ENCODE measurements at regions not wholly inside any gene's neighbourhood (a gene's known extent, or its start where the extent isn't known, plus 50 kb on each side); places are given as distances from the start of the nearest gene placed in this dataset.
"Not testable (repeated sequence)": the region's sequence is repeated elsewhere in the genome, so short reads cannot be mapped to it uniquely, and the experiment has no call there.

DNA sequence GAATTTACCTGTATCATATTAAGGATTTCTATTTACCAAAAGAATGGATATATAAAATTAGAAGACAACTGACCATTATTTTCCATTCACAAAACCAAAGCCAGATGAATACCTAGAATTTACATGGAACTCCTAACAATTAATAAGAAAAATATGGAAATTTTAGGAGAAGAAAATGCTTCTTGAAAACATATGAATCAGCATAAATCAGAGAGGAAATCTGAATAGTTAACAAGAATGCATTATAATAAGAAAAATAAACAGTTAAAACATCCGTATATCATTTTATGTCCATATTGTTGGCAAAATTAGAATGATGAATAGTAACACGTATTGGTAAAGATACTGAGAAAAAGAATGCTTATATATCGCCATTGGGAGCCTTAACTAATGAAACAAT lies 505.5 kb downstream of the NEBL start:
- Histone ChIP-seq H3K4me2 (no peak overlapping the region), H3K27ac (no peak overlapping the region), H3K9me3 (0 out of 2 replicates have a peak, but pooled peaks cover 4% of the 10 kb centered on the region), H3K4me1 (peaks cover 47% of the 10 kb centered on the region), H3K9ac (no peak overlapping the region), H3K4me3 (no peak overlapping the region), H3K27me3 (no peaks in the 10 kb centered on the region), H3K36me3 (no peaks in the 10 kb centered on the region), H4K20me1 (no peaks in the 10 kb centered on the region)
- TF ChIP-seq Cebpa-rat (IDR thresholded peaks at IDR 0.05) = no peak

DNA sequence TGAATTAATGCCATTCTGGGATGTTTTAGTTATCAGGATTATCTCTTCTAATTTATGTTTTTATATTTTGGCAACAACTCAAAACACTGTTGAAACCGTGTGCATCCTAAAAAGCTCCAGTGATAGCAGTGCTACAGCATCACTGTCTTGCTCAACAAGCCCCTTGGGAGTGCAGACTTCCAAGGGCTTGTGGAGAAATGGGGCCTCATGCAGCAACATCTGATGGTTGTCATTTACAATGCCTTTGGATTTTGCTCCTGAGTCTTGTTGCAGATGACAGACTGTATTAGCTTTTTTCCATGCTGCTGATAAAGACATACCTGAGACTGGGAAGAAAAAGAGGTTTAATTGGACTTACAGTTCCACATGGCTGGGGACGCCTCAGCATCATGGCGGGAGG lies 515.4 kb downstream of the NEBL start:
- Histone ChIP-seq H3K27ac (no peak overlapping the region), H3K9ac (no peak overlapping the region), H3K4me3 (no peak overlapping the region), H4K20me1 (no peaks in the 10 kb centered on the region), H3K36me3 (no peaks in the 10 kb centered on the region), H3K9me3 (peaks cover 21% of the 10 kb centered on the region), H3K4me1 (no peaks in the 10 kb centered on the region), H3K4me2 (no peak overlapping the region), H3K27me3 (no peaks in the 10 kb centered on the region)
- TF ChIP-seq Cebpa-rat (IDR thresholded peaks at IDR 0.05) = no peak

DNA sequence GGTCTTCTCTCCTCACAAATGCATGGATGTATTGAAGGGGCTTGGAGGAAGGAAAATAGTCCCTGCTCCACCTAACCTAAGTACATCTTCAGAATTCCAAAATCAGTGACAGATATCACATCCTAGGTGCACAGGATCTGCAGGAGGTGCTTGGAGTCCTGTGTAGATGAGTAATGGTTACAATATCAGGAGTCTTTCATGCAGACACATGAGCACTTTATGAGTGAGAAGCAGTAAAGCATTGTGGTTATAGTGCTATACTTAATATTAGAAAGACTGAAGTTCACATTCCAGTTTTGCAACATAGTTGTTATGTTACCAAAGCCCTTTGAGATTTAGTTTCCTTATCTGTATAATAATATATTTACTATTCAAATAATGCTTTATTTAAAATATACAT lies 516.7 kb downstream of the NEBL start:
- no peaks in the 10 kb centered on the region for H3K36me3 ChIP-seq
- TF ChIP-seq Cebpa-rat (IDR thresholded peaks at IDR 0.05) = no peak
- no peaks in the 10 kb centered on the region for H3K4me1 ChIP-seq
- H4K20me1 ChIP-seq = no peaks in the 10 kb centered on the region
- no peaks in the 10 kb centered on the region for H3K27me3 ChIP-seq
- H3K4me2 ChIP-seq = no peak overlapping the region
- H3K9ac ChIP-seq = no peak overlapping the region
- H3K9me3 ChIP-seq = peaks cover 21% of the 10 kb centered on the region
- no peak overlapping the region for H3K4me3 ChIP-seq
- H3K27ac ChIP-seq = no peak overlapping the region

DNA sequence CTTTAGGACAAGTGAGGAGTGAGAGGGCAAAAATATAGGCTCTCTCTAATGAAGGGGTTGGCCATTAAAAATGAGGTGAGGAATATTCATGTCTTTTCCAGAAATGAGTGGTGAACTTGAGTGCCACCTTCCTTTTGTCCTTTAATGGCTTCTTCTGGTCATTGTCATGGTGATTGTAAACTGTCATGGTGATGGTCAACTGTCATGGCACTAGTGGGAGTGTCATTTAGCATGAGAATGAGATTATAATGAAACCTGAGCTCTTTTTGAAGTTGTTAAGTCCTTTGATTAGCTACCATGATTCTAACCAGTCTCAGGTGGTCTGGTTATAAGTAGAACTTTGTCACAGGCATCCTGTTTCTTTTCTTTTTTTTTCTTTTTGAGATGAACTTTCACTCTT lies 524.4 kb downstream of the NEBL start:
- Histone ChIP-seq H3K9ac (no peak overlapping the region), H3K27ac (no peak overlapping the region), H3K4me1 (peaks cover 25% of the 10 kb centered on the region), H3K27me3 (no peaks in the 10 kb centered on the region), H3K9me3 (peaks cover 3% of the 10 kb centered on the region; the same call in 1 of the 2 replicates), H3K36me3 (no peaks in the 10 kb centered on the region), H3K4me3 (no peak overlapping the region), H3K4me2 (no peak overlapping the region), H4K20me1 (no peaks in the 10 kb centered on the region)
- TF ChIP-seq Cebpa-rat (IDR thresholded peaks at IDR 0.05) = no peak

DNA sequence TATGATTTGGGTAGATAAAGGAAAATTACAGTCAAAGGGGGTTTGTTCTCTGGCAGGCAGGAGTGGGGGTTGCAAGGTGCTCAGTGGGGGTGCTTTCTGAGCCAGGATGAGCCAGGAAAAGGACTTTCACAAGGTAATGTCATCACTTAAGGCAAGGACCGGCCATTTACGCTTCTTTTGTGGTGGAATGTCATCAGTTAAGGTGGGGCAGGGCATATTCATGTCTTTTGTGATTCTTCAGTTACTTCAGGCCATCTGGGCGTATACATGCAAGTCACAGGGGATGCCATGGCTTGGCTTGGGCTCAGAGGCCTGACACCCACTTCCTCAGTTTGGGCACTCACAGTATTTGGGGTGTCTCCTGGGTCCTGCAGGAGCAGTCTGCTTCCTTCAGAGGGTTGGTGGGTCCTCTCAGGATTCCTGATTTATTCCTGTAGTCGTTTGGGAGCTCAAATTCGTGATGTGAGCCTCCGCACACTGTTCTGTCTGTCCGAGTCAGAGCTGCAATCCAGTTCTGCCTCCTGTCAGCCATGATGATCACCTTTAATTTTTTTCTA lies 526.1 kb downstream of the NEBL start:
- not testable (repeated sequence) for H4K20me1 ChIP-seq, H3K36me3 ChIP-seq, H3K9ac ChIP-seq, H3K9me3 ChIP-seq, H3K4me3 ChIP-seq, H3K27me3 ChIP-seq, H3K27ac ChIP-seq
- Histone ChIP-seq H3K4me1 (peaks cover 30% of the 10 kb centered on the region), H3K4me2 (peak overlapping the region; percentile 34)

DNA sequence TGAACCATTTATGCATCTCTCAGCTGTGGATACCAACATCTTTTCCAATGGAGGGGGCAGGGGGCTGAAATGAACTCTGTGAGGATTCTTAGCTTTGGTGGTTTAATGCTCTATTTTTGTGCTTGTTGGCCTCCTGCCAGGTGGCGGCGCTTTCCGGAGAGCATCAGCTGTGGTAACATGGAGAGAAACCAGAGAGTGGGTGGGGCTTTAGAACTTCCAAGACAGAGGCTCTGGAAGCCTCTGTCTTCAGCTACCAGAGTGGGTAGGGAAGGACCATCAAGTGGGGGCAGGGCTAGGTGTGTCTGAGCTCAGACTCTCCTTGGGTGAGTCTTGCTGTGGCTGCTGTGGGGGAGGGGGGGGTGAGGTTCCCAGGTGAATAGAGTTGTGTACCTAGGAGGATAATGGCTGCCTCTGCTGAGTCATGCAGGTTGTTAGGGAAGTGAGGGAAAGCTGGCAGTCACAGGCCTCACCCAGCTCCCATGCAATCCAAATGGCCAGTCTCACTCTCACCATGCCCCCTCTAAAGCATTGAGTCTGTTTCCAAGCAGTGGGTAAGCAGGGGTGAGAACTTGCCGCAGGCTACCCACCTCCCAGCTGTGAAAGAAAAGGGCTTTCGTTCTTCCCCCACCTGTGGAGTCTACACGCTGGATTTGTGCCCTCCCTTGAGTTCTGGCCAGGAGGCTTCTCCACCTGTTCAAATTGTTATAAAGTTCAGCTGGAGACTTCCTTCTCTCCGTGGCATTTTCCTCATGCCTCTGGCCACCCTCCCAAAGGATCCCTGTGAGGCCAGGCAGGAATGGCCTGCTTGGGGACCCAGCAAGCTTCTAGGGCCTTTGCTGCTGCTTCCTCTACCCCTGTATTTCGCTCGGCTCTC lies 527.0 kb downstream of the NEBL start:
- Histone ChIP-seq H3K4me1 (peaks cover 30% of the 10 kb centered on the region), H3K36me3 (no peaks in the 10 kb centered on the region), H3K9me3 (peaks cover 3% of the 10 kb centered on the region; the same call in 1 of the 2 replicates), H3K9ac (no peak overlapping the region), H4K20me1 (no peaks in the 10 kb centered on the region), H3K27ac (peak overlapping the region; percentile 32; the same call in 1 of the 2 replicates), H3K27me3 (no peaks in the 10 kb centered on the region), H3K4me2 (peak overlapping the region; percentile 21), H3K4me3 (no peak overlapping the region)
- TF ChIP-seq Cebpa-rat (IDR thresholded peaks at IDR 0.05) = no peak

DNA sequence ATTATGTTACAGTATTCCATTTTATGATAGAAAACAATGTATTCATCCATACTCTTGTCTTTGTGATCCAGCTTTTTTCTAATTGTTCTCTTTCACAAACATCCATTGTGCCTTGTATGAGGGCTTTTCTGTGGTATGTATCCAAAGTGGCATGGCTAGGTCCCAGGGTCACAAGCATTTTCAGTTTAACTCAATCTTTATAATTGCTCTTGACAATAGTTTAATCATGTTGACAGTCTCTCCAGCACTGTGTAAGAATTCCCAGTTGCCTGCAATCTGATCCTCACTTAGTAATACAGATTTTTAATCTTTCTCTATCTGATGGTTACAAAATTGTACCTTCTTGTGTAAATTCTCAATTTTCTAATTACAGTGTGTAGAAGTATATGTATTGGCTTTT lies 533.4 kb downstream of the NEBL start:
- no peak overlapping the region for H3K27ac ChIP-seq
- H3K27me3 ChIP-seq = no peaks in the 10 kb centered on the region
- peaks cover 9% of the 10 kb centered on the region; the same call in 1 of the 2 replicates for H3K4me1 ChIP-seq
- H3K36me3 ChIP-seq = no peaks in the 10 kb centered on the region
- no peak overlapping the region for H3K4me3 ChIP-seq
- no peaks in the 10 kb centered on the region for H4K20me1 ChIP-seq
- TF ChIP-seq Cebpa-rat (IDR thresholded peaks at IDR 0.05) = no peak
- H3K9me3 ChIP-seq = peaks cover 8% of the 10 kb centered on the region; the same call in 1 of the 2 replicates
- H3K9ac ChIP-seq = no peak overlapping the region
- H3K4me2 ChIP-seq = no peak overlapping the region

DNA sequence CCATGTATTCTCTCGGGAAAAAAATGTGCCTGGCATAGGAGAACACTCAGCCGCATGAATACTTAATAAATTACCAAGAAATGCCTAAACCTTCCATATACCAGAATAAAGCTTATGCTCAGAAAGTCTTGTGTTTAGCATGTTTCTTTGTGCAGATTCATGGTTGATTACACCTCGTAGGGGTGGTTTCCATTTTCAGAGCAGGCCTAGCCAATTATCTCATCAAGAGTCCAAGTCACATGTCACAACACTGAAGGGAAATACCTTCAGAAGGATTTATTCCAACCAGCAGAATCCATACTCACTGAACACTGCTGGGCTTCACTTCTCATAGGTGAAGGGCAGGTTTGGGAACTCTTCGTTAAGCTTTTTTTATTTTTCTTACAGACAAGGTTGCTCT lies 539.7 kb downstream of the PLXDC2 start:
- no peaks in the 10 kb centered on the region for H4K20me1 ChIP-seq
- no peak overlapping the region for H3K4me3 ChIP-seq
- no peak overlapping the region for H3K27ac ChIP-seq
- H3K36me3 ChIP-seq = no peaks in the 10 kb centered on the region
- no peak overlapping the region for H3K9ac ChIP-seq
- no peaks in the 10 kb centered on the region for H3K9me3 ChIP-seq
- H3K27me3 ChIP-seq = no peaks in the 10 kb centered on the region
- no peak for TF ChIP-seq Cebpa-rat (IDR thresholded peaks at IDR 0.05)
- H3K4me2 ChIP-seq = no peak overlapping the region
- no peaks in the 10 kb centered on the region for H3K4me1 ChIP-seq

DNA sequence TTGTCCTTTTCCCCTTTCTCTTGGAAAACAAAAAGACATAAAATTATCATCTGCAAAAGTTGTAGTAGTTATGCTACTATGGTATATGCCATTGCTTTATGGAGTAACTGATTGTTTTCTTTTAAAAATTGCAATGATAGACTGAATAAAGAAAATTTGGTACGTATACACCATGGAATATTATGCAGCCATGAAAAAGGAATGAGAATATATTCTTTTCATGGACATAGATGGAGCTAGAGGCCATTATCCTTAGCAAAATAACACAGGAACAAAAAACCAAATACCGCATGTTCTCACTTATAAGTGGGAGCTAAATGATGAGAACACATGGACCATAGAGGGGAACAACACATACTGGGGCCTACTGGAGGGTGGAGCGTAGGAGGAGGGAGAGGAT lies 538.8 kb downstream of the PLXDC2 start:
- Histone ChIP-seq H3K4me3 (no peak overlapping the region), H3K27ac (no peak overlapping the region), H3K9me3 (no peaks in the 10 kb centered on the region), H3K27me3 (no peaks in the 10 kb centered on the region), H4K20me1 (no peaks in the 10 kb centered on the region), H3K4me1 (no peaks in the 10 kb centered on the region), H3K4me2 (no peak overlapping the region), H3K9ac (no peak overlapping the region), H3K36me3 (no peaks in the 10 kb centered on the region)
- no peak for TF ChIP-seq Cebpa-rat (IDR thresholded peaks at IDR 0.05)

DNA sequence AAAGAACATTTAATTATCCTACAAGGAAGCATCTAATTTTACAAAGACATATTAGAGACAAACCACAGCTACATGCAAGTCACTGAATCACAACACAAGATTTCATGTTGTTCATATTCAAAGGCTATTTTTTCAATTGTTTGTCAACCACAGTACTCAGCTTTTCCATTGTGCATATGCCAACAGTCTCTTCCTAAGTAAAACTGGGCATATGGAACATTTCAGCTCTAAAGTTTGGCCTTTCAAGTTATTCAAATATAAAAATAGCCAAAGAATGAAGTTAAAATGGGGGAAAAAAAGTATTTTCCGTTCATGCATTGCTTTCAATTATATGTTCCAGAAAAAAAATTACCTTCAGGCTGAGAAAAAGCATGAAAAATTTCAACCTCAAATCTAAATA lies 537.9 kb downstream of the PLXDC2 start:
- H3K9me3 ChIP-seq = no peaks in the 10 kb centered on the region
- H4K20me1 ChIP-seq = no peaks in the 10 kb centered on the region
- no peaks in the 10 kb centered on the region for H3K36me3 ChIP-seq
- no peak for TF ChIP-seq Cebpa-rat (IDR thresholded peaks at IDR 0.05)
- H3K4me2 ChIP-seq = no peak overlapping the region
- no peaks in the 10 kb centered on the region for H3K27me3 ChIP-seq
- H3K9ac ChIP-seq = no peak overlapping the region
- no peaks in the 10 kb centered on the region for H3K4me1 ChIP-seq
- H3K4me3 ChIP-seq = no peak overlapping the region
- H3K27ac ChIP-seq = no peak overlapping the region

Measured in BLaER1 (cell line).